ENCODE measurements at regions not wholly inside any gene's neighbourhood (a gene's known extent, or its start where the extent isn't known, plus 50 kb on each side); places are given as distances from the start of the nearest gene placed in this dataset.

DNA sequence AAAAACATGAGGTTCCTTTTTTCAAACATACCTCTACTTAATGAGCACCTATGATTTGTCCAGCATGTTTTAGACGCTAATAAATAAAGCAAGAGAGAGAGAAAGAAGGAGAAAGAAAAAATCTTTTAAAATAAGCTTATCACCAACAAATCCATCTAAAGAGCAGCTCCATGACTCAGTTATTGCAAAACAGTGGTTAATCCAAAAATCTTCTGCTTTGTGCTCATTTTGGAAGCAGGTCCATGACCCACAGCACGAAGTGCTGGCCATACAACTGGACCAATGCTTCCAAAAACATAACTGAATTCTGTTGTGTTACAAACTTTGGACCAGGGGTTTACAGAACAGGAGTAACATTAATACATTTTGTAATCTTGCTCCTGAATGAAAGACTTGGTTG lies 696.6 kb downstream of the KCNA4 start:
- DNase-seq = no peak
- POLR2A ChIA-PET = no interaction called here
- H3K9me3 ChIP-seq = no peaks in the 10 kb centered on the region
- no peak overlapping the region for H3K27ac ChIP-seq (ENCODE audit: low read depth in 2 of 2, low read length in 1 of 2)
- CTCF ChIA-PET = interaction anchor here (1.2 to 2.5 kb wide), 2 partner anchors 8 to 23 kb away, joined by 3 to 9 read pairs; no protein-coding TSS in a partner anchor
- peaks cover 16% of the 10 kb centered on the region for H3F3A ChIP-seq (replicated peaks; ENCODE audit: insufficient read depth)
- TF ChIP-seq FOXM1 (IDR thresholded peaks at IDR 0.05; ENCODE audit: low read depth) = no peak
- no peak for TF ChIP-seq MAX (IDR thresholded peaks at IDR 0.05; ENCODE audit: low read depth)
- TF ChIP-seq RFX5 (IDR thresholded peaks at IDR 0.05; ENCODE audit: low read length) = no peak
- no peak for TF ChIP-seq NRF1 (IDR thresholded peaks at IDR 0.05; ENCODE audit: low read depth, low read length)
- TF ChIP-seq MEF2A (IDR thresholded peaks at IDR 0.05; ENCODE audit: borderline replicate concordance, low read depth) = no peak
- TF ChIP-seq FOSL2 (IDR thresholded peaks at IDR 0.05; ENCODE audit: borderline replicate concordance, low read depth) = no peak
- TF ChIP-seq, protein P1, sequence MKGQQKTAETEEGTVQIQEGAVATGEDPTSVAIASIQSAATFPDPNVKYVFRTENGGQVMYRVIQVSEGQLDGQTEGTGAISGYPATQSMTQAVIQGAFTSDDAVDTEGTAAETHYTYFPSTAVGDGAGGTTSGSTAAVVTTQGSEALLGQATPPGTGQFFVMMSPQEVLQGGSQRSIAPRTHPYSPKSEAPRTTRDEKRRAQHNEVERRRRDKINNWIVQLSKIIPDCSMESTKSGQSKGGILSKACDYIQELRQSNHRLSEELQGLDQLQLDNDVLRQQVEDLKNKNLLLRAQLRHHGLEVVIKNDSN (IDR thresholded peaks at IDR 0.05; ENCODE audit: borderline replicate concordance, low read depth) = no peak
- no peak for TF ChIP-seq GABPA (IDR thresholded peaks at IDR 0.05; ENCODE audit: low read depth)
- no peaks in the 10 kb centered on the region for H3K27me3 ChIP-seq (ENCODE audit: insufficient read depth)
- no peak overlapping the region for H2AFZ ChIP-seq (ENCODE audit: low read depth)
- H4K20me1 ChIP-seq (ENCODE audit: insufficient read depth) = no peaks in the 10 kb centered on the region
- H3K79me2 ChIP-seq (ENCODE audit: insufficient read depth) = no peaks in the 10 kb centered on the region
- H3K4me2 ChIP-seq = no peak overlapping the region
- no peaks in the 10 kb centered on the region for H3K9me2 ChIP-seq
- no peak overlapping the region for H3K4me3 ChIP-seq (ENCODE audit: low read depth in 2 of 2, low read length in 1 of 2)
- no peak overlapping the region for H3K9ac ChIP-seq
- H3K36me3 ChIP-seq (replicated peaks in 1 of 2; ENCODE audit: control insufficient read depth in 1 of 2, insufficient read depth in 2 of 2, low read length in 1 of 2) = no peaks in the 10 kb centered on the region
- peaks cover 0 to 30% of the 10 kb centered on the region in 2 experiments; a peak in 1 of 4 replicates for H3K4me1 ChIP-seq (ENCODE audit: control insufficient read depth in 1 of 2, insufficient read depth in 2 of 2, low read depth in 1 of 2, low read length in 1 of 2)
- WGBS (ENCODE audit: low lambda C conversion rate) = 57% methylated on average over 2 of the region's 2 CpGs

GRCh38 chr11:29319210-29319609 lies 697.6 kb downstream of the KCNA4 start:
- Histone ChIP-seq H3K4me2 (no peak overlapping the region), H3K9me2 (no peaks in the 10 kb centered on the region), H3K27ac (ENCODE audit: low read depth in 2 of 2, low read length in 1 of 2) (peak overlapping the region in 1 of 2 experiments; percentile 89; a peak in 2 of 4 replicates), H3K9ac (no peak overlapping the region), H3K36me3 (replicated peaks in 1 of 2; ENCODE audit: control insufficient read depth in 1 of 2, insufficient read depth in 2 of 2, low read length in 1 of 2) (no peaks in the 10 kb centered on the region), H3F3A (replicated peaks; ENCODE audit: insufficient read depth) (peaks cover 16% of the 10 kb centered on the region), H3K79me2 (ENCODE audit: insufficient read depth) (no peaks in the 10 kb centered on the region), H3K4me1 (ENCODE audit: control insufficient read depth in 1 of 2, insufficient read depth in 2 of 2, low read depth in 1 of 2, low read length in 1 of 2) (peaks cover 0 to 23% of the 10 kb centered on the region in 2 experiments; a peak in 1 of 4 replicates), H3K9me3 (no peaks in the 10 kb centered on the region), H2AFZ (ENCODE audit: low read depth) (no peak overlapping the region; the same call in 1 of the 2 replicates), H4K20me1 (ENCODE audit: insufficient read depth) (no peaks in the 10 kb centered on the region), H3K27me3 (ENCODE audit: insufficient read depth) (no peaks in the 10 kb centered on the region), H3K4me3 (ENCODE audit: low read depth in 2 of 2, low read length in 1 of 2) (no peak overlapping the region)
- TF ChIP-seq TCF12 (IDR thresholded peaks at IDR 0.05) (no peak), RAD21 (IDR thresholded peaks at IDR 0.05; ENCODE audit: low read length) (no peak), MAX (IDR thresholded peaks at IDR 0.05; ENCODE audit: low read depth) (no peak), YY1 (IDR thresholded peaks at IDR 0.05; ENCODE audit: low read depth) (no peak), POLR2AphosphoS5 (IDR thresholded peaks at IDR 0.05; ENCODE audit: low read depth, low read length) (no peak), EP300 (IDR thresholded peaks at IDR 0.05; ENCODE audit: borderline replicate concordance in 1 of 2, low read depth in 1 of 2, low read length in 1 of 2) (no peak), RCOR1 (IDR thresholded peaks at IDR 0.05; ENCODE audit: low read length) (no peak), SIN3A (IDR thresholded peaks at IDR 0.05; ENCODE audit: borderline replicate concordance, low read depth, low read length) (no peak), FOSL2 (IDR thresholded peaks at IDR 0.05; ENCODE audit: borderline replicate concordance, low read depth) (no peak)
- TF ChIP-seq, protein P1 (IDR thresholded peaks at IDR 0.05; ENCODE audit: borderline replicate concordance, low read depth) = no peak
- WGBS (ENCODE audit: low lambda C conversion rate) = 56% methylated on average over 1 of the region's 1 CpG
- POLR2A ChIA-PET = no interaction called here
- no peak for DNase-seq
- CTCF ChIA-PET = interaction anchor here (2.5 kb wide), 1 partner anchor 24 kb away, joined by 9 read pairs; no protein-coding TSS in a partner anchor
